GM12878 (cell line): ENCODE measurements at regions not wholly inside any gene's neighbourhood (a gene's known extent, or its start where the extent isn't known, plus 50 kb on each side); places are given as distances from the start of the nearest gene placed in this dataset.

Experiments used
- ATF7 ChIP-seq: fragments of 450-650 bp; IDR thresholded peaks from 2 replicates; pipeline ENCODE4 v1.6.1; 2016; ENCODE audit warnings: low read depth, mild to moderate bottlenecking
- CHD1 ChIP-seq: IDR thresholded peaks from 2 replicates; pipeline ENCODE4 v1.6.1; 2012; ENCODE audit warnings: low read depth, low read length, improper control_type of control experiment
- CTCF ChIP-seq, 3 experiments: IDR thresholded peaks in 2 of 3; conservative IDR thresholded peaks in 1 of 3; 2 replicates each; pipeline ENCODE4 v1.5.1; 2011; ENCODE audit warnings: low read depth in 3 of 3, low read length in 3 of 3, mild to moderate bottlenecking in 3 of 3, control low read depth in 2 of 3, moderate library complexity in 2 of 3, inconsistent platforms in 1 of 3, mixed read lengths in 1 of 3; ENCODE audit not compliant: control insufficient read depth in 2 of 3, insufficient read depth in 1 of 3; ENCODE audit errors: extremely low read depth in 1 of 3
- E2F4 ChIP-seq: IDR thresholded peaks from 2 replicates; pipeline ENCODE4 v1.6.1; 2012; ENCODE audit warnings: low read depth, low read length, improper control_type of control experiment
- EP300 ChIP-seq, 2 experiments: fragments of 150-350 bp in 1 of 2; IDR thresholded peaks; 2 replicates each; pipeline ENCODE4 v1.6.1; 2011 to 2012; ENCODE audit warnings: low read depth in 2 of 2, low read length in 2 of 2, borderline replicate concordance in 1 of 2, improper control_type of control experiment in 1 of 2, inconsistent platforms in 1 of 2; ENCODE audit not compliant: control insufficient read depth in 1 of 2
- GABPA ChIP-seq: IDR thresholded peaks from 2 replicates; pipeline ENCODE4 v1.6.1; 2014; ENCODE audit warnings: antibody characterized with exemption, low read depth, mild to moderate bottlenecking, inconsistent platforms
- HDAC2 ChIP-seq: fragments of 200-600 bp; sonication (generic); IDR thresholded peaks from 2 replicates; pipeline ENCODE4 v1.6.1; 2017

- TF ChIP-seq ATF7 = no peak
- no peak for TF ChIP-seq HDAC2
- no peak for TF ChIP-seq GABPA
- no peak for TF ChIP-seq CHD1
- no peak for TF ChIP-seq EP300 (IDR thresholded peaks at IDR 0.05; ENCODE audit: borderline replicate concordance in 1 of 2, control insufficient read depth in 1 of 2, low read depth in 2 of 2, low read length in 2 of 2)
- no peak for TF ChIP-seq CTCF (IDR thresholded peaks at IDR 0.05 in 2 of 3, conservative IDR thresholded peaks at IDR 0.05 in 1 of 3; ENCODE audit: control insufficient read depth in 2 of 3, extremely low read depth in 1 of 3, insufficient read depth in 1 of 3, low read depth in 3 of 3, low read length in 3 of 3)
- TF ChIP-seq E2F4 = no peak
These were observed 64.4 kb upstream of the CFAP126 start for GRCh38 chr1:161432091-161432490.
